ENCODE measurements at regions not wholly inside any gene's neighbourhood (a gene's known extent, or its start where the extent isn't known, plus 50 kb on each side); places are given as distances from the start of the nearest gene placed in this dataset.

- H3K9me3 Mint-ChIP-seq: no peaks in the 10 kb centered on the region
- peaks cover 2% of the 10 kb centered on the region for H3K4me1 Mint-ChIP-seq
- H3K27ac Mint-ChIP-seq: no peak overlapping the region
- no peaks in the 10 kb centered on the region for H3K36me3 Mint-ChIP-seq (ENCODE audit: low read depth)
- H3K4me3 Mint-ChIP-seq: no peak overlapping the region
- TF ChIP-seq CTCF (IDR thresholded peaks at IDR 0.05): no peak
- no peak for DNase-seq
- H3K27me3 Mint-ChIP-seq (ENCODE audit: low read depth, poor library complexity): peaks cover 4% of the 10 kb centered on the region
Measured at GRCh38 chr15:39193611-39194010, 387.3 kb upstream of the THBS1 start.

GRCh38 chr15:39194106-39194830 lies 386.6 kb upstream of the THBS1 start:
- H3K4me3 Mint-ChIP-seq: no peak overlapping the region
- no peak overlapping the region for H3K27ac Mint-ChIP-seq
- peaks cover 4% of the 10 kb centered on the region for H3K27me3 Mint-ChIP-seq (ENCODE audit: low read depth, poor library complexity)
- TF ChIP-seq CTCF (IDR thresholded peaks at IDR 0.05): no peak
- no peaks in the 10 kb centered on the region for H3K36me3 Mint-ChIP-seq (ENCODE audit: low read depth)
- peaks cover 8% of the 10 kb centered on the region for H3K4me1 Mint-ChIP-seq
- H3K9me3 Mint-ChIP-seq: no peaks in the 10 kb centered on the region
- DNase-seq: no peak

DNA sequence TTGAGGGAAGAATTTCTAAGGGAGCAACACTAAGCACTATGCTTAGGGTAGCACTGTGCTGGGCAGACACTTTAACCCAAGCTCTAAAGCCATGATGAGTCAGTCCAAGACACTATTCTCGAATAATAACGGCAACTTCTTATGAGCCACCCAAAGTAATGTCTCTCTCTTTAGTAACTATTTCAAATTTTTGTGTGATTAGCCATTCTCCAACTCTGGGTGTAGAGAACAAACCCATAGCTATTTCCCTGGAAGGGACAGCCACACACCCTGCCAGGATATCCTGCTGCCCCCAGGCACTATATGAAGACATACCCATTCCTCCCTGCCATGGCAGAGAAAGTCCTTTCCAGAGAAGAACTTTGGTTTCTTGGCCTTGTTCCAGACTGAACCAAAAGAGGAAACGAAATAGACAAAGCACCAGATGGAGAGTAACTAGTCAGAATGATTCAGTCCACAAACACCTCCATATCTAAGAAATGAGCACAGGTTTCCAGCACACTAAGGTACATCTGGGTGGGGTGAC lies 384.9 kb upstream of the THBS1 start:
- Mint-ChIP-seq H3K27ac (no peak overlapping the region), H3K9me3 (no peaks in the 10 kb centered on the region), H3K4me3 (no peak overlapping the region), H3K4me1 (peaks cover 15% of the 10 kb centered on the region), H3K36me3 (ENCODE audit: low read depth) (no peaks in the 10 kb centered on the region), H3K27me3 (ENCODE audit: low read depth, poor library complexity) (peaks cover 1% of the 10 kb centered on the region)
- TF ChIP-seq CTCF (IDR thresholded peaks at IDR 0.05): no peak
- no peak for DNase-seq

DNA sequence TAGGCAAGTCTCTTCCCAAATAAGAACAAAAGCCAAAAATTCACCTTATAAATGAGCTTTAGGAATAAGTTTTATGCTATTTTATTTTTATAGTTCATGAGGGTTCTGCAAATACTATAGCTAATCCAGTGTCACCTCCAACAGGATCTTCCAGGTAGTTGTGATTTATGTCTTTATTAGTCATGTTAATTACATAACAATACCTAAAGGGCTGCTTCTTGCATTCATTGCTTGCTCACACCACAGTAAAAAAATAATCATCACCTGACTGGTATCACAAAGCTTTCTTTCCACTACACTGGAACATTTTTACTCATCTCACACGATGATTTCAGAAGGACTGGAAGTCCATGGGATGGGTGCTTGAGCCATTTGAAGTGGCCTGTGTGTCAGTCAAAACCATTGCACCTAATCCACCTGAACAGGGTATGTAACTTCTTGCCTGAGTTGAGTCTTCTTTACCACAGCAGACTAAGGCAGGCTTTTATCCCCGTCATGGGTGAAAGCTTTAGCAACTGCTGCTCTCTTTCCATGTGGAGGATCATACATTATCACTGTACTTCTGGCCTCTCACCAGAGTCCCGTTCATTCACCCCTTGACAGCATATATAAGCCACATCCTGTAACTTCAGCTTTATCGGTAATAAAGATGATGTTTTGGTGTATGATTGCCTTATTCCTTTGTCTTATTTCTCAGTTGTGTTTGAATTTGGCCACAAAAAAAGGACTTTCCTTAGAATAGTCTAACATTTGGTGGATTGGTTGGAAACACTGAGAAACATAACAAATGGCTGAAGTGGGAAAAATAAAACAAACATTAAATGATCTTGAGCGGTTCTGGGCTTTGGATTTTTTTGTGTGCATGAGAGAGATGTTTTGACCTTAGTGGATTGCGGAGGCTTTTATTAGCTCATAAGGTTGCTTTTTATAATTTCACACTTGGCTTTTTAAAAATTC lies 382.6 kb upstream of the THBS1 start:
- no peak for TF ChIP-seq CTCF (IDR thresholded peaks at IDR 0.05)
- Mint-ChIP-seq H3K4me1 (peaks cover 15% of the 10 kb centered on the region), H3K27ac (no peak overlapping the region), H3K27me3 (ENCODE audit: low read depth, poor library complexity) (no peaks in the 10 kb centered on the region), H3K4me3 (no peak overlapping the region), H3K36me3 (ENCODE audit: low read depth) (no peaks in the 10 kb centered on the region), H3K9me3 (no peaks in the 10 kb centered on the region)
- no peak for DNase-seq

- no peak for TF ChIP-seq CTCF (IDR thresholded peaks at IDR 0.05)
- H3K4me3 Mint-ChIP-seq: no peak overlapping the region
- no peaks in the 10 kb centered on the region for H3K9me3 Mint-ChIP-seq
- DNase-seq: no peak
- H3K27me3 Mint-ChIP-seq (ENCODE audit: low read depth, poor library complexity): no peaks in the 10 kb centered on the region
- no peak overlapping the region for H3K27ac Mint-ChIP-seq
- peaks cover 15% of the 10 kb centered on the region for H3K4me1 Mint-ChIP-seq
- no peaks in the 10 kb centered on the region for H3K36me3 Mint-ChIP-seq (ENCODE audit: low read depth)
Measured at GRCh38 chr15:39199076-39199475, 381.8 kb upstream of the THBS1 start.

Measured in nephron progenitor cell (in vitro differentiated cells).